ENCODE measurements at regions not wholly inside any gene's neighbourhood (a gene's known extent, or its start where the extent isn't known, plus 50 kb on each side); places are given as distances from the start of the nearest gene placed in this dataset.

- no CpG with 5 or more reads among the region's 1 CpG for WGBS, 2 experiments (ENCODE audit: insufficient coverage in 2 of 2)
Measured at GRCh38 chr3:83625261-83625660, 1333.5 kb upstream of the CADM2 start.

GRCh38 chr3:83628471-83628870, 1330.3 kb upstream of the CADM2 start:
- WGBS, 2 experiments (ENCODE audit: insufficient coverage in 2 of 2): no CpG with 5 or more reads among the region's 1 CpG
- H3K9me3 ChIP-seq (ENCODE audit: control insufficient read depth, low read length): no peaks in the 10 kb centered on the region
- H3K36me3 ChIP-seq (ENCODE audit: control insufficient read depth, insufficient read depth, low read length): no peaks in the 10 kb centered on the region
- H3K4me1 ChIP-seq (ENCODE audit: control insufficient read depth, insufficient read depth, low read length, poor library complexity, severe bottlenecking): no peaks in the 10 kb centered on the region
- H3K4me3 ChIP-seq (ENCODE audit: extremely low read depth, insufficient read depth, low read length, poor library complexity, severe bottlenecking): no peak overlapping the region
- H3K27ac ChIP-seq (ENCODE audit: low read depth, low read length, severe bottlenecking): no peak overlapping the region

More at GRCh38 chr3:83625261-83625660, 1333.5 kb upstream of the CADM2 start:
- Histone ChIP-seq H3K4me3 (ENCODE audit: extremely low read depth, insufficient read depth, low read length, poor library complexity, severe bottlenecking) (no peak overlapping the region), H3K36me3 (ENCODE audit: control insufficient read depth, insufficient read depth, low read length) (no peaks in the 10 kb centered on the region), H3K27ac (ENCODE audit: low read depth, low read length, severe bottlenecking) (no peak overlapping the region), H3K4me1 (ENCODE audit: control insufficient read depth, insufficient read depth, low read length, poor library complexity, severe bottlenecking) (no peaks in the 10 kb centered on the region), H3K9me3 (ENCODE audit: control insufficient read depth, low read length) (no peaks in the 10 kb centered on the region)

GRCh38 chr3:83632526-83632925, 1326.3 kb upstream of the CADM2 start:
- H3K27ac ChIP-seq (ENCODE audit: low read depth, low read length, severe bottlenecking): no peak overlapping the region
- no peaks in the 10 kb centered on the region for H3K9me3 ChIP-seq (ENCODE audit: control insufficient read depth, low read length)
- H3K36me3 ChIP-seq (ENCODE audit: control insufficient read depth, insufficient read depth, low read length): no peaks in the 10 kb centered on the region
- no peak overlapping the region for H3K4me3 ChIP-seq (ENCODE audit: extremely low read depth, insufficient read depth, low read length, poor library complexity, severe bottlenecking)
- H3K4me1 ChIP-seq (ENCODE audit: control insufficient read depth, insufficient read depth, low read length, poor library complexity, severe bottlenecking): no peaks in the 10 kb centered on the region

- WGBS, 2 experiments (ENCODE audit: insufficient coverage in 2 of 2): 70 to 76% methylated on average over 7 to 9 of the region's 10 CpGs
- Histone ChIP-seq H3K4me1 (ENCODE audit: control insufficient read depth, insufficient read depth, low read length, poor library complexity, severe bottlenecking) (no peaks in the 10 kb centered on the region), H3K36me3 (ENCODE audit: control insufficient read depth, insufficient read depth, low read length) (no peaks in the 10 kb centered on the region), H3K4me3 (ENCODE audit: extremely low read depth, insufficient read depth, low read length, poor library complexity, severe bottlenecking) (no peak overlapping the region), H3K27ac (ENCODE audit: low read depth, low read length, severe bottlenecking) (no peak overlapping the region), H3K9me3 (ENCODE audit: control insufficient read depth, low read length) (no peaks in the 10 kb centered on the region)
Measured at GRCh38 chr3:83633758-83634157, 1325.0 kb upstream of the CADM2 start.

- H3K9me3 ChIP-seq (ENCODE audit: control insufficient read depth, low read length): no peaks in the 10 kb centered on the region
- WGBS, 2 experiments (ENCODE audit: insufficient coverage in 2 of 2): 72 to 98% methylated on average over 2 to 8 of the region's 8 CpGs
- no peaks in the 10 kb centered on the region for H3K36me3 ChIP-seq (ENCODE audit: control insufficient read depth, insufficient read depth, low read length)
- no peak overlapping the region for H3K27ac ChIP-seq (ENCODE audit: low read depth, low read length, severe bottlenecking)
- H3K4me3 ChIP-seq (ENCODE audit: extremely low read depth, insufficient read depth, low read length, poor library complexity, severe bottlenecking): no peak overlapping the region
- no peaks in the 10 kb centered on the region for H3K4me1 ChIP-seq (ENCODE audit: control insufficient read depth, insufficient read depth, low read length, poor library complexity, severe bottlenecking)
Measured at GRCh38 chr3:83649692-83650091, 1309.1 kb upstream of the CADM2 start.

- no peaks in the 10 kb centered on the region for H3K9me3 ChIP-seq (ENCODE audit: control insufficient read depth, low read length)
- 86% methylated on average over 1 of the region's 1 CpG; no CpG with 5 or more reads in 1 of the 2 experiments for WGBS, 2 experiments (ENCODE audit: insufficient coverage in 2 of 2)
Measured at GRCh38 chr3:83655083-83655482, 1303.7 kb upstream of the CADM2 start.

GRCh38 chr3:83662381-83662960, 1296.3 kb upstream of the CADM2 start:
- 88 to 100% methylated on average over 1 to 2 of the region's 4 CpGs for WGBS, 2 experiments (ENCODE audit: insufficient coverage in 2 of 2)
- no peaks in the 10 kb centered on the region for H3K9me3 ChIP-seq (ENCODE audit: control insufficient read depth, low read length)
- no peaks in the 10 kb centered on the region for H3K36me3 ChIP-seq (ENCODE audit: control insufficient read depth, insufficient read depth, low read length)
- H3K4me3 ChIP-seq (ENCODE audit: extremely low read depth, insufficient read depth, low read length, poor library complexity, severe bottlenecking): no peak overlapping the region
- no peak overlapping the region for H3K27ac ChIP-seq (ENCODE audit: low read depth, low read length, severe bottlenecking)
- no peaks in the 10 kb centered on the region for H3K4me1 ChIP-seq (ENCODE audit: control insufficient read depth, insufficient read depth, low read length, poor library complexity, severe bottlenecking)

More at GRCh38 chr3:83655083-83655482, 1303.7 kb upstream of the CADM2 start:
- Histone ChIP-seq H3K4me3 (ENCODE audit: extremely low read depth, insufficient read depth, low read length, poor library complexity, severe bottlenecking) (no peak overlapping the region), H3K36me3 (ENCODE audit: control insufficient read depth, insufficient read depth, low read length) (no peaks in the 10 kb centered on the region), H3K4me1 (ENCODE audit: control insufficient read depth, insufficient read depth, low read length, poor library complexity, severe bottlenecking) (no peaks in the 10 kb centered on the region), H3K27ac (ENCODE audit: low read depth, low read length, severe bottlenecking) (no peak overlapping the region)

GRCh38 chr3:83670416-83670815, 1288.4 kb upstream of the CADM2 start:
- WGBS, 2 experiments (ENCODE audit: insufficient coverage in 2 of 2): 100% methylated on average over 1 of the region's 1 CpG; no CpG with 5 or more reads in 1 of the 2 experiments
- Histone ChIP-seq H3K4me3 (ENCODE audit: extremely low read depth, insufficient read depth, low read length, poor library complexity, severe bottlenecking) (no peak overlapping the region), H3K4me1 (ENCODE audit: control insufficient read depth, insufficient read depth, low read length, poor library complexity, severe bottlenecking) (no peaks in the 10 kb centered on the region), H3K27ac (ENCODE audit: low read depth, low read length, severe bottlenecking) (no peak overlapping the region), H3K9me3 (ENCODE audit: control insufficient read depth, low read length) (no peaks in the 10 kb centered on the region), H3K36me3 (ENCODE audit: control insufficient read depth, insufficient read depth, low read length) (no peaks in the 10 kb centered on the region)

- WGBS, 2 experiments (ENCODE audit: insufficient coverage in 2 of 2): 83% methylated on average over 1 of the region's 4 CpGs; no CpG with 5 or more reads in 1 of the 2 experiments
- no peaks in the 10 kb centered on the region for H3K36me3 ChIP-seq (ENCODE audit: control insufficient read depth, insufficient read depth, low read length)
- no peak overlapping the region for H3K27ac ChIP-seq (ENCODE audit: low read depth, low read length, severe bottlenecking)
- H3K9me3 ChIP-seq (ENCODE audit: control insufficient read depth, low read length): no peaks in the 10 kb centered on the region
- H3K4me1 ChIP-seq (ENCODE audit: control insufficient read depth, insufficient read depth, low read length, poor library complexity, severe bottlenecking): no peaks in the 10 kb centered on the region
- H3K4me3 ChIP-seq (ENCODE audit: extremely low read depth, insufficient read depth, low read length, poor library complexity, severe bottlenecking): no peak overlapping the region
Measured at GRCh38 chr3:83683937-83684598, 1274.7 kb upstream of the CADM2 start.

- Histone ChIP-seq H3K27ac (ENCODE audit: low read depth, low read length, severe bottlenecking) (no peak overlapping the region), H3K4me3 (ENCODE audit: extremely low read depth, insufficient read depth, low read length, poor library complexity, severe bottlenecking) (no peak overlapping the region), H3K9me3 (ENCODE audit: control insufficient read depth, low read length) (no peaks in the 10 kb centered on the region), H3K36me3 (ENCODE audit: control insufficient read depth, insufficient read depth, low read length) (no peaks in the 10 kb centered on the region), H3K4me1 (ENCODE audit: control insufficient read depth, insufficient read depth, low read length, poor library complexity, severe bottlenecking) (no peaks in the 10 kb centered on the region)
- no CpG with 5 or more reads among the region's 1 CpG for WGBS, 2 experiments (ENCODE audit: insufficient coverage in 2 of 2)
Measured at GRCh38 chr3:83706669-83707068, 1252.1 kb upstream of the CADM2 start.

- no peak overlapping the region for H3K4me3 ChIP-seq (ENCODE audit: extremely low read depth, insufficient read depth, low read length, poor library complexity, severe bottlenecking)
- no peak overlapping the region for H3K27ac ChIP-seq (ENCODE audit: low read depth, low read length, severe bottlenecking)
- H3K4me1 ChIP-seq (ENCODE audit: control insufficient read depth, insufficient read depth, low read length, poor library complexity, severe bottlenecking): no peaks in the 10 kb centered on the region
- 77 to 96% methylated on average over 2 to 4 of the region's 5 CpGs for WGBS, 2 experiments (ENCODE audit: insufficient coverage in 2 of 2)
- H3K9me3 ChIP-seq (ENCODE audit: control insufficient read depth, low read length): no peaks in the 10 kb centered on the region
- no peaks in the 10 kb centered on the region for H3K36me3 ChIP-seq (ENCODE audit: control insufficient read depth, insufficient read depth, low read length)
Measured at GRCh38 chr3:83715307-83715706, 1243.5 kb upstream of the CADM2 start.
